Right ventricle myocardium inferior (tissue), 1 donor: ENCODE measurements at regions not wholly inside any gene's neighbourhood (a gene's known extent, or its start where the extent isn't known, plus 50 kb on each side); places are given as distances from the start of the nearest gene placed in this dataset.
A peak's percentile ranks its signal among the peaks of the same experiment; 100 is the strongest.

Source experiments
- ATAC-seq: fragments of 200-7000 bp; cut with Tn5 transposase; one replicate; pipeline ENCODE4 v1.9.1; 2020; ENCODE audit warnings: mild to moderate bottlenecking, moderate library complexity
- DNase-seq: peaks from one replicate; pipeline ENCODE4 v3.0.0; 2021; ENCODE audit errors: missing footprints
- intact Hi-C: fragments of 100-400 bp; cut with DNase I; formaldehyde crosslinking; loops from one replicate; pipeline ENCODE4 v1.11.0; 2022
- donor health status: DM: no; HTN: yes; CAD: no; lungs with severe emphysema.

DNA sequence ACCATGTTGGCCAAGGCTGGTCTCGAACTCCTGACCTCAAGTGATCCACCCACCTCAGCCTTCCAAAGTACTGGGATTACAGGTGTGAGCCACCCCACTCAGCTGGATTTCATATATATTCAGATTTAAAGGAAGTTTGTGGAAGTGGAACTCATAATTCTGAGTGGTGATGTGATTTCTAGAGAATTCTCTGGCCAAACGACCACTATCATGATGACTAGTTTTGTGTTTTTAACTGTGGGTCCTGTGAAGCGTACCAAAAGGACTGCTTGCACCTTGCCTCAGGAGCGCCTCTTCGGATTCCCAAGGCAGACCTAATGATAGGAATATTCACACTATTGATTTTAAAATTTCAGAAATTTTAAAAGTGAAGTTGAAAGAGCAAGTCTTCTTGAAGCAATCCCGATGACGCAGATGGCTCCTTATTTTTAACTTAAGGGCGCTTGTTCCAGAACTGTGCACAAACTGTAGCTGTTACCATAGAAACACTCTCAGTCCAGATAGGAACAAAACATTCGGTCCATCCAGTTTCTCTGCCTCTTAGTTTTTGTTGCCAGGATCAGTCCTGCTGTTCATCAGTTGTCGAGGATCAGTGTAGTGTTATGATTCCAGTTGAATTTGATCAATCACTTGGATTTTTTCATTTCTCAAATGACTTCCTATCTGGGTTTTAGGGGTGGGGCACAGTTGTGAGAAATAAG, 51.7 kb upstream of the CLCN4 start:
- intact Hi-C loops = no loop called here
- DNase-seq (no peak), ATAC-seq (peak; percentile 81)

DNA sequence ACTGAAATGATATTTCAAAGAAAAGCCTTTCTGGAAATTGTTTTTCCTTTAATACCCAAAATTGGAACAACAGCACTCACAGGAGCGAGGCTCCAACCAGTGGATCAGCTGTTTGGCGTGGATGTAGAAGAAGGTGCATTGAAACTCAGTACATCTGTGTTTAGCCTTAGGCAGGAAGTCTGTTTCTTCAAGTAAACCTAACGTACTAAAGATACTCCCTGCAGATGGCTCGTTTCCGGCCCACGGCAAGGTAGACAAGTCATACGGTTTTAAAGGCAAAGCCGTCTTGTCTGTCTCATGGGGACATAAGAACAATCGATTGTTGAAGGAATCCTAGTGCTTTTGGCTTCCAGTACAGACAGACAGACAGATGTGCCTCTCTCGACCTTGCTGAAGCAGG, 50.0 kb upstream of the CLCN4 start:
- intact Hi-C loops = no loop called here
- no peak for ATAC-seq
- no peak for DNase-seq
